SU-DHL-6 (cell line): ENCODE measurements at regions not wholly inside any gene's neighbourhood (a gene's known extent, or its start where the extent isn't known, plus 50 kb on each side); places are given as distances from the start of the nearest gene placed in this dataset.

Source experiments
- H2AFZ ChIP-seq: fragments of 200-600 bp; sonication (generic); 2 replicates; pipeline ENCODE4 v1.6.1; 2014; ENCODE audit warnings: low read depth, mild to moderate bottlenecking, moderate library complexity, mixed read lengths, antibody characterized with exemption, low read length; ENCODE audit not compliant: severe bottlenecking
- H3F3A ChIP-seq: fragments of 200-600 bp; shearing (Covaris generic); 2 replicates; pipeline ENCODE4 v1.6.0; 2016; ENCODE audit warnings: antibody characterized with exemption, mild to moderate bottlenecking; ENCODE audit not compliant: insufficient read depth
- H3K27ac ChIP-seq: fragments of 200-600 bp; sonication (generic); 2 replicates; pipeline ENCODE4 v1.5.1; 2016; ENCODE audit warnings: low read depth, mild to moderate bottlenecking, low read length, moderate library complexity, mixed read lengths
- H3K27me3 ChIP-seq: fragments of 200-600 bp; sonication (generic), shearing (Covaris generic); 2 replicates; pipeline ENCODE4 v1.6.0; 2014; ENCODE audit warnings: mild to moderate bottlenecking, low read length
- H3K36me3 ChIP-seq: fragments of 200-600 bp; sonication (generic); 2 replicates; pipeline ENCODE4 v1.6.1; 2014; ENCODE audit warnings: mild to moderate bottlenecking, low read length, mixed read lengths
- H3K4me2 ChIP-seq: fragments of 300-600, 200-600 bp; shearing (Covaris generic), sonication (generic); 2 replicates; pipeline ENCODE4 v1.6.0; 2014; ENCODE audit warnings: low read length, low read depth, mild to moderate bottlenecking; ENCODE audit not compliant: poor library complexity, severe bottlenecking
- H3K4me3 ChIP-seq: fragments of 200-600 bp; sonication (generic); 2 replicates; pipeline ENCODE4 v1.5.1; 2014; ENCODE audit warnings: antibody characterized with exemption, low read length, mild to moderate bottlenecking, mixed read lengths; ENCODE audit not compliant: insufficient read depth, poor library complexity, severe bottlenecking
- H3K79me2 ChIP-seq: fragments of 200-600 bp; sonication (generic); 2 replicates; pipeline ENCODE4 v1.6.1; 2014; ENCODE audit warnings: mild to moderate bottlenecking, low read length, moderate library complexity; ENCODE audit not compliant: insufficient read depth
- H3K9ac ChIP-seq: fragments of 200-600 bp; sonication (generic); 2 replicates; pipeline ENCODE4 v1.7.0; 2014; ENCODE audit warnings: mild to moderate bottlenecking, low read length
- H3K9me2 ChIP-seq: fragments of 200-600 bp; sonication (generic); replicated peaks from 2 replicates; pipeline ENCODE4 v1.6.1; 2014; ENCODE audit warnings: low read length; ENCODE audit not compliant: insufficient read depth
- H3K9me3 ChIP-seq: fragments of 200-600 bp; sonication (generic); 2 replicates; pipeline ENCODE4 v1.6.1; 2014; ENCODE audit warnings: low read length, mixed read lengths; ENCODE audit not compliant: insufficient read depth
- H4K20me1 ChIP-seq: fragments of 200-600 bp; sonication (generic); 2 replicates; pipeline ENCODE4 v1.6.1; 2014; ENCODE audit warnings: low read depth, mild to moderate bottlenecking, antibody characterized with exemption, low read length, moderate library complexity, mixed read lengths
- CTCF ChIP-seq: fragments of 200-600 bp; sonication (generic); IDR thresholded peaks from one replicate; pipeline ENCODE4 v1.5.1; 2017; ENCODE audit warnings: antibody characterized with exemption, mild to moderate bottlenecking, low read length, moderate library complexity; ENCODE audit not compliant: insufficient read depth, poor library complexity, severe bottlenecking
- EZH2phosphoT487 ChIP-seq: fragments of 200-600 bp; sonication (generic), shearing (Covaris generic); conservative IDR thresholded peaks from 2 replicates; pipeline ENCODE4 v1.6.1; 2018; ENCODE audit warnings: mild to moderate bottlenecking, antibody characterized with exemption, low read length, moderate library complexity, mixed read lengths

- no peaks in the 10 kb centered on the region for H3K9me2 ChIP-seq
- no peaks in the 10 kb centered on the region for H3K27me3 ChIP-seq
- H3K9ac ChIP-seq: no peak overlapping the region
- H4K20me1 ChIP-seq: no peaks in the 10 kb centered on the region
- H3F3A ChIP-seq: no peaks in the 10 kb centered on the region
- no peaks in the 10 kb centered on the region for H3K36me3 ChIP-seq
- no peaks in the 10 kb centered on the region for H3K79me2 ChIP-seq
- no peak for TF ChIP-seq CTCF
- TF ChIP-seq EZH2phosphoT487: no peak
- H2AFZ ChIP-seq: no peak overlapping the region
- H3K4me3 ChIP-seq: no peak overlapping the region
- H3K4me2 ChIP-seq: no peak overlapping the region
- no peaks in the 10 kb centered on the region for H3K9me3 ChIP-seq
- H3K27ac ChIP-seq: no peak overlapping the region
These were observed 1060.2 kb downstream of the TECRL start for GRCh38 chr4:63348735-63349673.

- no peaks in the 10 kb centered on the region for H4K20me1 ChIP-seq
- H3K9ac ChIP-seq: no peak overlapping the region
- H3K79me2 ChIP-seq: no peaks in the 10 kb centered on the region
- no peak for TF ChIP-seq CTCF
- no peak for TF ChIP-seq EZH2phosphoT487
- no peak overlapping the region for H2AFZ ChIP-seq
- no peak overlapping the region for H3K4me3 ChIP-seq
- H3K36me3 ChIP-seq: no peaks in the 10 kb centered on the region
- H3K9me2 ChIP-seq: no peaks in the 10 kb centered on the region
- H3K9me3 ChIP-seq: no peaks in the 10 kb centered on the region
- H3F3A ChIP-seq: no peaks in the 10 kb centered on the region
- no peaks in the 10 kb centered on the region for H3K27me3 ChIP-seq
- no peak overlapping the region for H3K27ac ChIP-seq
- H3K4me2 ChIP-seq: no peak overlapping the region
These were observed 1084.1 kb downstream of the TECRL start for GRCh38 chr4:63325140-63325539.

- no peak for TF ChIP-seq EZH2phosphoT487
- TF ChIP-seq CTCF: no peak
- Histone ChIP-seq H3K9me3 (no peaks in the 10 kb centered on the region), H3K27ac (no peak overlapping the region), H3K36me3 (no peaks in the 10 kb centered on the region), H3K4me2 (no peak overlapping the region), H3K9me2 (no peaks in the 10 kb centered on the region), H2AFZ (no peak overlapping the region), H3K4me3 (no peak overlapping the region), H3K27me3 (no peaks in the 10 kb centered on the region), H3K9ac (no peak overlapping the region), H4K20me1 (no peaks in the 10 kb centered on the region), H3F3A (no peaks in the 10 kb centered on the region), H3K79me2 (no peaks in the 10 kb centered on the region)
These were observed 1092.6 kb downstream of the TECRL start for GRCh38 chr4:63316633-63317032.
